Chondrocyte (in vitro differentiated cells): ENCODE measurements at regions not wholly inside any gene's neighbourhood (a gene's known extent, or its start where the extent isn't known, plus 50 kb on each side); places are given as distances from the start of the nearest gene placed in this dataset.
"Not testable (repeated sequence)": the region's sequence is repeated elsewhere in the genome, so short reads cannot be mapped to it uniquely, and the experiment has no call there.

Source experiments
- DNase-seq: peaks from one replicate; pipeline ENCODE4 v3.0.0; 2021; ENCODE audit warnings: mixed read lengths, low spot score
- H3K27ac Mint-ChIP-seq: one replicate; pipeline ENCODE4 v1.8.0; 2021; ENCODE audit warnings: mild to moderate bottlenecking, moderate library complexity, mixed read lengths; ENCODE audit not compliant: unreplicated experiment
- H3K27me3 Mint-ChIP-seq: 2 replicates; pipeline ENCODE4 v1.8.0; 2021; ENCODE audit warnings: low read depth, mixed read lengths
- H3K36me3 Mint-ChIP-seq: 2 replicates; pipeline ENCODE4 v1.8.0; 2021; ENCODE audit warnings: low read depth, mixed read lengths
- H3K4me1 Mint-ChIP-seq: 2 replicates; pipeline ENCODE4 v1.8.0; 2021; ENCODE audit warnings: low read depth, mild to moderate bottlenecking, mixed read lengths
- H3K4me3 Mint-ChIP-seq: one replicate; pipeline ENCODE4 v1.8.0; 2021; ENCODE audit warnings: mild to moderate bottlenecking, moderate library complexity, mixed read lengths; ENCODE audit not compliant: unreplicated experiment
- H3K9me3 Mint-ChIP-seq: 2 replicates; pipeline ENCODE4 v1.8.0; 2021; ENCODE audit warnings: low read depth, mixed read lengths
- CTCF ChIP-seq: fragments of 200-600 bp; sonication (generic); IDR thresholded peaks from 2 replicates; pipeline ENCODE4 v1.5.0; 2021; ENCODE audit warnings: antibody characterized with exemption, mild to moderate bottlenecking, moderate library complexity

- no peak overlapping the region for H3K4me3 Mint-ChIP-seq
These were observed 1309.8 kb upstream of the NRXN1 start for GRCh38 chr2:52341732-52342131.

GRCh38 chr2:52340171-52340570 lies 1308.2 kb upstream of the NRXN1 start:
- no peaks in the 10 kb centered on the region for H3K27me3 Mint-ChIP-seq
- no peaks in the 10 kb centered on the region for H3K9me3 Mint-ChIP-seq
- H3K4me3 Mint-ChIP-seq = no peak overlapping the region
- no peak overlapping the region for H3K27ac Mint-ChIP-seq
- no peak for TF ChIP-seq CTCF
- H3K4me1 Mint-ChIP-seq = no peaks in the 10 kb centered on the region
- DNase-seq = no peak
- no peaks in the 10 kb centered on the region for H3K36me3 Mint-ChIP-seq

More at GRCh38 chr2:52341732-52342131, 1309.8 kb upstream of the NRXN1 start:
- no peak for DNase-seq
- no peak for TF ChIP-seq CTCF
- no peak overlapping the region for H3K27ac Mint-ChIP-seq
- no peaks in the 10 kb centered on the region for H3K27me3 Mint-ChIP-seq
- H3K36me3 Mint-ChIP-seq = no peaks in the 10 kb centered on the region
- H3K9me3 Mint-ChIP-seq = no peaks in the 10 kb centered on the region
- H3K4me1 Mint-ChIP-seq = no peaks in the 10 kb centered on the region

GRCh38 chr2:52337786-52338185 lies 1305.9 kb upstream of the NRXN1 start:
- not testable (repeated sequence) for H3K9me3 Mint-ChIP-seq, H3K27me3 Mint-ChIP-seq, H3K4me3 Mint-ChIP-seq, H3K4me1 Mint-ChIP-seq, DNase-seq, H3K27ac Mint-ChIP-seq, H3K36me3 Mint-ChIP-seq

- Mint-ChIP-seq H3K27me3 (no peaks in the 10 kb centered on the region), H3K36me3 (no peaks in the 10 kb centered on the region), H3K27ac (no peak overlapping the region), H3K4me3 (no peak overlapping the region), H3K9me3 (no peaks in the 10 kb centered on the region), H3K4me1 (no peaks in the 10 kb centered on the region)
- DNase-seq = no peak
- no peak for TF ChIP-seq CTCF
These were observed 1305.0 kb upstream of the NRXN1 start for GRCh38 chr2:52336951-52337350.

- no peak for TF ChIP-seq CTCF
- Mint-ChIP-seq H3K4me1 (no peaks in the 10 kb centered on the region), H3K36me3 (no peaks in the 10 kb centered on the region), H3K4me3 (no peak overlapping the region), H3K27ac (no peak overlapping the region), H3K27me3 (no peaks in the 10 kb centered on the region), H3K9me3 (no peaks in the 10 kb centered on the region)
- no peak for DNase-seq
These were observed 1303.8 kb upstream of the NRXN1 start for GRCh38 chr2:52335727-52336126.

GRCh38 chr2:52334185-52334584 lies 1302.3 kb upstream of the NRXN1 start:
- no peak for TF ChIP-seq CTCF
- H3K36me3 Mint-ChIP-seq = no peaks in the 10 kb centered on the region
- H3K9me3 Mint-ChIP-seq = peaks cover 6% of the 10 kb centered on the region
- no peaks in the 10 kb centered on the region for H3K27me3 Mint-ChIP-seq
- H3K4me1 Mint-ChIP-seq = no peaks in the 10 kb centered on the region
- no peak overlapping the region for H3K4me3 Mint-ChIP-seq
- no peak for DNase-seq
- H3K27ac Mint-ChIP-seq = no peak overlapping the region
